ELF-1 (cell line): ENCODE measurements at regions not wholly inside any gene's neighbourhood (a gene's known extent, or its start where the extent isn't known, plus 50 kb on each side); places are given as distances from the start of the nearest gene placed in this dataset.
A peak's percentile ranks its signal among the peaks of the same experiment; 100 is the strongest.

ENCODE experiments used
- DNase-seq: peaks from one replicate; pipeline ENCODE4 v3.0.0-alpha.2; 2016; ENCODE audit warnings: low read depth, low spot score

GRCh38 chr10:107741971-107742370 lies 577.5 kb upstream of the SORCS1 start:
- DNase-seq, result no peak

GRCh38 chr10:107740962-107741690 lies 576.6 kb upstream of the SORCS1 start:
- no peak for DNase-seq

DNA sequence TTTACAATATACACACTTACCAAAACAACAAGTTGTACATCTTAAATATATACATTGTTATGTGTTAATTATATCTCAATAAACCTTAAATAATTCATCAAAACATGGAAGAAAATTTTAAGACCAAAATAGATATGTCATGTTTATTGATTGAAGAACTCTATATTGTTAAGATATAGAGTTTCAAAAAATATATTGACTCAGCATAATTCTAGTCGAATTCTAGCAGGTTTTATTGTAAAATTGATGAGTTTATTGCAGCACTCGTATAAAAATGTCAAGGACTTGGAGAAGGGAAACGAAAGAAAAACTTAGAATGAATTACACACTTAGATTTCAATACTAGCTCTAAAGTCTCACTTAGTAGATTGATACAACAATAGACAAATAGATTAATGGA lies 575.4 kb upstream of the SORCS1 start:
- no peak for DNase-seq

DNA sequence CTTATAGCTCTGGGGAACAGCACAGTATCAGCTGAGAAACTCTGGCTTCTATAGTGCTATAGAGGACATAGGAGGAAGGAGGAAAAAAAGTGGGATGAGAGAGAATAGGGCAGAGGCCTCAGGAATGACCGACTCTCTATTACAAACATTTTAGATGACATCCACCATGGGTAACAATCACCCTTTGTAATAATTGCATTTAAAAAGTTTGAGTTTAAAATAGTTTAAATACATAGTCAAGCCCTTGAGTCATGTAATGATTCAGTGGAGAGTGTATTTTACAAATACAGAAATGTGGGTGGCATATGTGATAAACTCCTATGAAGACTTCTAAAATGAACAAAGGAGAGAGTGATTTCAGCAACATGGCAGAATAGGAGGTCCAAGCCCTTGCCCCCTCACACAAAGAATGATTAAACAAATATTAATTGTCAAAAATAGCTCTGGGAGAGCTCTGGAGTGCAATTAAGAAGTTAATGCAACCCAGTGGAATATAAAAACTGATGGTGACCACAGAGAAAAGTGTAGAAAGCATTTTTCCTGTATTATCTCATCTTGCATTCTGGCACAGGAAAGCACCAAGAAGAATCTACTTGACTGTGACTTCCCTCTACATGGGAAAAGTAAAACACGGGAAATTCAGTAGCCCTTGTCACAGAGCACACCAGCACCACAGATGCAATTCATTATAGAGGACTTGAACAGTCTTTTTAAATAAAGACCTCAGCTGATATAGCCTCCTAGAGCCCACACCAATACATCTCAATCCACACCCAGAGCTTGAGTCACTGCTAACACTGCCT lies 569.0 kb upstream of the SORCS1 start:
- no peak for DNase-seq

- no peak for DNase-seq
These were observed 567.5 kb upstream of the SORCS1 start for GRCh38 chr10:107732045-107732444.

DNA sequence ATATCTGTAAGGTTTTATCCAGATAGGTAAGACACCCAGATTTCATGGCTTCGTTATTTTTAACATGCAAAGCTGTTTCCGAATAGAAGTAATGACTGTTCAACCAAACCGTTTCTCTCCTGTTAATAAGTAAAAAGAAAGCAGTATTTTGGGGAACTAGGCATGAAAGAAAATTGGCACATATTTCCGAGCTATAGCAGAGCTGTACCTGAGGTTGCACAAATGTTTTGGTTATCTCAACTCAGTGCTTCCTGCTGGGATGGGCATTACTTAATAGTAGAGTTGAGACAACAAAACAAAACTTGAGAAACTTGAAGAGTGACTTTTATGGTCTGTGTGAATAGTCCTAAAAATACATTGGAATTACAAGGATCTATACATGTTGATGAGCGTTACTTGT lies 564.3 kb upstream of the SORCS1 start:
- no peak for DNase-seq

GRCh38 chr10:107727767-107728317 lies 563.3 kb upstream of the SORCS1 start:
- no peak for DNase-seq

DNA sequence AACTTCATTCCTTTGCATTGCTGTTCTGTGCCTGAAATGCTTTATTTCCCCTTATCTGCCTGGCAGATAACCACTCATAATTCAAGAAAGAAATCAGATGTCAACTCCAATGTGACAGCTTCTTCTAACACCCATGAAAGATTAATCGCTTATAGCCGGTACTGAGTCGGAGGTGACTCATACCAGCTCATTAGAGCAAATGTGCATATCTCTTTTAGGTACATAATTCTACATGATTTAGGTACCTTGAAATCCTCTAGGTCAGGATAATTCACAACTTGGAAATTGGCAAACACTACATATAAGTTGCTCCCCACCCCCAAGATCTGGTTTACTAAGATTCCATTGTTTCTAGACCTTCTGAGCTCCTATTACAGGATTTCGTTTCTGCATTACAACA lies 554.4 kb upstream of the SORCS1 start:
- DNase-seq, result no peak

GRCh38 chr10:107717046-107717445 lies 552.5 kb upstream of the SORCS1 start:
- DNase-seq, result no peak

DNA sequence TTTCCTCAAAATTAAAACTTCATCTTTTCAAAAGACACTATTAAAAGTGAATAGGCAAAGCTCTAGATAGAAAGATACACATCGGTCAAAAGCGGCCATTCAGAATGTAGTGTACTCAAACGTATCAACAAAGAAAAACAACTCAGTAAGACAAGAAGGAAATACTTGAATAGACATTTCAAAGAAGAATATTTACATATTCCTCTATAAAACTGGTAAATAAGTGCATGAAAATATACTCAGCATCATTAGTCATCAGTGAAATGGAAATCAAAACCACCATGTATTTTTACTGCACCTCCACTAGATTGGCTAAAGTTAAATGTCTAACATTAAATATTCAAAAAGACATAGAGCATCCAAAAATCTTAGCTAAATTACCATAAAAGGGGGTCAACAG lies 551.1 kb upstream of the SORCS1 start:
- DNase-seq, result no peak

- DNase-seq, result no peak
These were observed 544.5 kb upstream of the SORCS1 start for GRCh38 chr10:107708981-107709380.

DNA sequence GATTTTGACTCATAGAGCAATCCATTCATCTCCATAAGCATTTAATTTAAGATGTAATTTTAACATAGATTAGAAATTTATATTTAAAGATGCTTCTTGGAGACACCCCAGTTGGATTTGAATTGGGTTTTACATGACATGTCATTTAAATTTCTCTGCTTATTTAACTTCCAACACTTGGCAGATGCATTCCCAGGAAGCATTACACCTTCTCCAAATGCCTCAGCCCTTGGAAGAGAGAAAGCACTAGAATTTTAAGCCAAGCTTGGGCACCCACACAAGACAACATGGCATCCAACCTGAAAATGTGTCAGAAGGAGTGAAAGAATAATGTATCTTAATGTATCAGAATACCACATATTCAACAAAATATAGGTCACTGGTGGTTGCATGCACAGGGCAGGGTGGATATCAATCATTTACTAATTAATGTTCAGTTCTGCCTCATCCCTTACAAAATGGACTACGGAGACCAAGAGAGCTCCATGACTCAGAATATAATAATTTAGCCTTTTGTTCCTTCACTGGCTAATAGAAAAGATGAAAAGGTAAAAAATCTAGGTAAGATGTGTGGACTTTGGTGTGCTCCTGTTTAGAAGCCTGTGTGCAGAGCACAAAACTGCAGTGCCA lies 541.7 kb upstream of the SORCS1 start:
- DNase-seq, result no peak

DNA sequence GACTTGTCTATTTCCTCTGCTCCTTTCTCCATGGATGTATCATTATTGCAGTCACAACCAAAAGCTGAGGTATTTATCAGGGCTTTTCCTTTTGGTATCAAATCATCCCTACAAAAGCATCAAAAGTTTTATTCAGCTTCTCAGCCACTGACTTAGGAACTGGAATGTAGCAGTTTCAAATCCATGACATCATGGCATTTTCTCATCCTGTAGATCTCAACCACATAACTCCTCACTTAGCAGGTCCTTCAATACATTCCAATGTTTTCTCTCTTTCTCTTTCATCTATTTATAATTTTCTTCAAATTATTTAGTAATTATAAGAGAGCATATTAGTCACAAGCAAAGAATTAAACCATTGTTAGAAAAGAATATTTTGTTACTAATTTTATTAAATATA lies 537.4 kb upstream of the SORCS1 start:
- no peak for DNase-seq

GRCh38 chr10:107692072-107692471 lies 527.6 kb upstream of the SORCS1 start:
- DNase-seq, result no peak

DNA sequence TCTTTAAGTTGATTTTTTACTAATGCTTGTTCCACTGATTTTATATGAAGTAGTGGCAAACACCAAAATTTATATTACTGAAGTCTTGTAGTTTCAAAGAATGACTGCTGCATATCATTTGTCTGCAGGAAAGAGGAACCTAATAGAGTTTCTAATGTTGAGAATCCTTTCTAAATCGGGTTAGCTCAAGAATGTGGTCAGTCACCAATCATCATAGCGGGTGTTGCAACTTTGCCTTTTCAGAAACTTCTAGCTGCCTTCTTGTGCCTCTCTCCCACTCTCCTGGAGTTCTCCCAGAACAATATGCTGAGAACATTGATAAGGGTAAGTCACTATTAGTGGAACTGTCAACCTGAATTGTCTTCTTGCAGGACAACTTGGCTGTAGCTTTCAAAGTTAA lies 524.8 kb upstream of the SORCS1 start:
- no peak for DNase-seq

DNA sequence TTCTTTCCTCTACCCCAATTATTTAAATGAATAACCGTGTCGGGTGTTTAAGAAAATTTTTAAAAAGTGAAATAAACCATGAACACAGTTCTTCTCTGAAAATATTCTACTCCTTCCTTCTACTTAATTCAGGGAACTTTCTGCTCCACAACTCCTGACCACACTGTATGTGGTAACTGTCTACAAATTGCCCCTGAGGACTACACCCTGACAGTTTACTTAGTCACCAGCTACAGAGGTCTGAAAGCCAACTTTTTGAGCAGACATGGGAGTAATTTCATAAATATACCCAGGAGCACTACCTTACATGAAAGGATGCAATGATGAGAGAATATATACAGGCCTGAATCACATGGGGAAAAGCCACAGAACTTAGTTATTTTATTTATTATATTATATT lies 523.2 kb upstream of the SORCS1 start:
- no peak for DNase-seq

- DNase-seq, result no peak
These were observed 521.6 kb upstream of the SORCS1 start for GRCh38 chr10:107686095-107686494.

DNA sequence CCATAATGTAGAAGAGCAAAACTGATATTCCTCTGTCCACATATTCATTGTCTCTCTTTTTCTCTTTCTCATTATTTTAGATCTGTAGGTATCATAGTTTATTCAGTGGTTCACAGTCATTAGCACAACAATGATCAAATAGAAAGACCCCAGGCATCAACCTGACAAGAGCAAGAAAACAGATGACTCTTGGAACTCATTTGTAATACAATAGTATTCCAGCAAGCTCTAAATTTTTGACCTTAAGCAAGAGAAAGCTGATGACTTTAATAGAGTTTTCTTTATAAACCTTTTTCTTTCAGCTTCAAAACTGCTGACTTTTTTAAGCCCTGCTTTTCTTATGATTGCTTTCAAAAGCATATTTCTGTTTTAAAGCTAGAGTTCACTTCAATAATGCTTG lies 507.5 kb upstream of the SORCS1 start:
- peak; percentile 17 for DNase-seq

DNA sequence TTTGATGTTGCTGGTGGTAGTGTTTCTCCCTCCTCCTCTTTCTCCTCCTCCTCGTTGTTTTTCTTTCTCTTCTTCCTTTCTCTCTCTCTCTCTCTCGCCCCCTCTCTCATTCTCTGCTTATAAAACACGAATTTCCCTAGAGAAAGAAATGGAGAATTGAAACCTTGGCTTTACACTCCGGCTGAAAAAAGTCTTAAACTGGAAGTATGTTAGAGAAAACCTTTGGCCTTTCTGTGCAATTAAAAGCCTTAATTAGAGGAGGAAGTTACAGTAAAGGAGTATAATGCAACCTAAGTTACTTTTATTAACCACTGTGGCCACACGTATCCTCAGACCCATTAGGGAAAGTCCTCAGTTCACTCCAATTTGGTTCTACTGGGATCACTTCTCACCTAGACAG lies 501.7 kb upstream of the SORCS1 start:
- no peak for DNase-seq

DNA sequence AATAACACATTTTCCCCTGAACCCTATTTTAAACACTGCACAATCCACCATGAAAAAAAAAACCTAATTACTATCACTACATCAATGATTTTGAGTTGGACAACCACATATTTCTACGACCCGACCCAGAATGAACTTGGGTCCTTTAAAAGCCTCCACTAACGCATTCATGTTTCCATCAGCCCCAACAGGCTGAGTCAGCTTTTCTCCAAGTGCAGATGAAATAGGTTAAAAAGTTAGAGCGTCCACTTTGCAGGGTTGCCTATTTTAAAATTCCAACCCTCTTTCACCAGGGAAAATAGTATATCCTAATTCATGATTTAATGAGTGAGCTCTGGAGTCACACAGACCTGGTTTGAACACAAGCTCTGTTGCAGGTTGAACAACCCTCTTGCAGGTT lies 501.0 kb upstream of the SORCS1 start:
- no peak for DNase-seq

DNA sequence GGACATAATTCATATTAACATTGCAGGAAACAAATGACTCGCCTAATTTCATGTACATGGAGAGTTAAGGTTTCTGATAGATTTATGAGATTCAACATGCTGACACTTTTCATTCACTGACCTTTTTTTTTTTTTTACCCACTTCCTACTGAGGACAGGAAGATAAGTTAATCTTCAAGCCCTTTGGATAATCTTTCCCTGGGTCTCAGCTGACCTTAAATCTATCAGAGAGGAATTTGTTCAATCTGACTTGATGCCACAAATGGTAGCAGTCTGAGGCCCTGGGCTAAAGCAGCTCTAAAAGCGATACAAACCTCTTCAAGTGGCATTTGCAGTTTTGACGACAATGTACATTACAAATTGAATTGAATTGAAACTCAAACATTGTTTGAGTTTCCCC lies 493.3 kb upstream of the SORCS1 start:
- DNase-seq, result no peak

DNA sequence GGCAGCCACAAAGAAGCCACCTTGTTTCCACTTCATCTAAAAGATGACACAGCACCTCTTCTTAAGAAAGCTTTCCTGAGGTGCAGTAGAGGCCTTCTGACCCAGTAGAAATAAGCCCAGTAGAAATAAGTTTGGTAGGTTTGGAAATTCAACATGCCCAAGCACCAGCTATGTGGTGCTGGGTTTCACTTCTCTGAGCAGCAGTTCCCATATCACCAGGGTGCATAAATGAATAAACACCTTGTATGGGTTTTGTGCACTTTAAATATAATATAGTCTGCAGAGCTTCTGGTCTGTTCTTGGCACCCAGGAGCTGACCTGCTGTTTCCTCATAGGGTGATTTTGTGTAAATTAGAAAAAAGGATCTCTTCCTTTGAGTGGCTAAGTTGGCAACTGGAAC lies 492.4 kb upstream of the SORCS1 start:
- no peak for DNase-seq
